Esophagus squamous epithelium (tissue), 4 donors: ENCODE measurements at regions not wholly inside any gene's neighbourhood (a gene's known extent, or its start where the extent isn't known, plus 50 kb on each side); places are given as distances from the start of the nearest gene placed in this dataset.

Experiments
- POLR2A ChIP-seq, 4 donors: fragments of 450-650 bp; IDR thresholded peaks; one replicate each; pipeline ENCODE4 v1.6.1; 2017; ENCODE audit warnings: antibody characterized with exemption in 4 of 4, mild to moderate bottlenecking in 4 of 4, moderate library complexity in 3 of 4
- TF ChIP-seq, protein P1 (sequence below), 6 experiments: fragments of 450-650 bp in 4 of 6; fragments of 200-600 bp in 2 of 6; sonication (generic) in 2 of 6; IDR thresholded peaks; one replicate each; pipeline ENCODE4 v1.5.1; 2016 to 2019; ENCODE audit warnings: antibody characterized with exemption in 6 of 6, mild to moderate bottlenecking in 4 of 6, moderate library complexity in 4 of 6

DNA sequence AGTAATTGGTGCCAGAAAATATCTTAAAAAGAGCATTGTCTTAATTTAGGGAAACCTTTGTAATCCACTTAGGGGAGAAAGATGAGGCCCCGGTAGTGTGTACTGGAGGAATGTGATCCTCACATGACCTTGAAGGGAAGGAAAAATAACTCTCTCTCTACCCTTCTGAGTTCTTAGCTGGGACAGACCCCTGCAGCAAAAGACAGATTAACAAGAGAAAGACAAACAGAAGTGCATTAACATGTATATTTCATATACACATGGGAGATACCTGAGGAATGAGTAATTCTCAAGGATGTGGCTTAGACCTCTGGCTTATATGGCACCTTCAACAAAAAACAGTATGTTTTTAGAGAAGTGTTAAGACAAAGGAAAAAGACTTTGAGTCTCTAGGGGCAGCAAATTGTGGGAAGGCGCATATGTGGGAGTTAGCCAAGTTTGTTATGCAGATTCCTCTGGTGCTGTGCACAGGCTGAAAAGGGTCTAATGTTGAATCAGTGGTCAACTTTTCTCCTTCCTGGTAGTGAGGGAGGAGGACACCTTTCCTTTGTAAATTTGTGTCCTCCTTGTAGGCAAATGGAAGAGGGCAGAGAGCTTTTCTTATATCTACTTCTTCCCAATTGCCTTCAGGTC, 138.8 kb downstream of the LRRC70 start:
- TF ChIP-seq, protein P1, sequence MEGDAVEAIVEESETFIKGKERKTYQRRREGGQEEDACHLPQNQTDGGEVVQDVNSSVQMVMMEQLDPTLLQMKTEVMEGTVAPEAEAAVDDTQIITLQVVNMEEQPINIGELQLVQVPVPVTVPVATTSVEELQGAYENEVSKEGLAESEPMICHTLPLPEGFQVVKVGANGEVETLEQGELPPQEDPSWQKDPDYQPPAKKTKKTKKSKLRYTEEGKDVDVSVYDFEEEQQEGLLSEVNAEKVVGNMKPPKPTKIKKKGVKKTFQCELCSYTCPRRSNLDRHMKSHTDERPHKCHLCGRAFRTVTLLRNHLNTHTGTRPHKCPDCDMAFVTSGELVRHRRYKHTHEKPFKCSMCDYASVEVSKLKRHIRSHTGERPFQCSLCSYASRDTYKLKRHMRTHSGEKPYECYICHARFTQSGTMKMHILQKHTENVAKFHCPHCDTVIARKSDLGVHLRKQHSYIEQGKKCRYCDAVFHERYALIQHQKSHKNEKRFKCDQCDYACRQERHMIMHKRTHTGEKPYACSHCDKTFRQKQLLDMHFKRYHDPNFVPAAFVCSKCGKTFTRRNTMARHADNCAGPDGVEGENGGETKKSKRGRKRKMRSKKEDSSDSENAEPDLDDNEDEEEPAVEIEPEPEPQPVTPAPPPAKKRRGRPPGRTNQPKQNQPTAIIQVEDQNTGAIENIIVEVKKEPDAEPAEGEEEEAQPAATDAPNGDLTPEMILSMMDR (IDR thresholded peaks at IDR 0.05) = no peak
- TF ChIP-seq POLR2A (IDR thresholded peaks at IDR 0.05) = no peak
